Frontal cortex (tissue), 3 donors: ENCODE measurements at regions not wholly inside any gene's neighbourhood (a gene's known extent, or its start where the extent isn't known, plus 50 kb on each side); places are given as distances from the start of the nearest gene placed in this dataset.

Experiments used
- DNase-seq, 2 donors: peaks; one replicate each; pipeline ENCODE4 v3.0.0; 2012; ENCODE audit warnings: low spot score in 2 of 2
- FAIRE-seq: peaks from 2 replicates; lab custom pipeline; 2012; peaks lifted over from hg19 to GRCh38; lab: Jason Lieb, UNC
- donor health status: control.
- donor health status: control.
- donor health status: control.

DNA sequence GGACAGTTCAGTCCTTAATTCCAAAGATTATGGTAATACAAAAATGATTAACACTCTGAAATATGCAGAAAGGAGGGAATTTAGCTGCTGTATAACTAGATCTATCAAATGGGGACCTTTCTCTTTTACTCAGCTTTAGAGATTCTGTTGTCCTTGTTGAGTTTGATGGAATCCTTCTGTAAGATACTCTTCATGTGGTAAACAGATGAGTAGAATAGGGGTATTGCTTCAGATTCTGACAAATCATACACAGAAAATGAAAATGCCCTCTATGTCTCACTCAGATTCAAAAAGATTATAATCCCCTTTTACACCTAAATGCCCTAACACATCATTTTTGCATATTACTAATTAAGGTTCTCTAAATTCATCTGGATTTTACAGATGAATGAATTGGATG, 50.7 kb downstream of the ARHGAP35 start:
- no peak for DNase-seq
- no peak for FAIRE-seq

DNA sequence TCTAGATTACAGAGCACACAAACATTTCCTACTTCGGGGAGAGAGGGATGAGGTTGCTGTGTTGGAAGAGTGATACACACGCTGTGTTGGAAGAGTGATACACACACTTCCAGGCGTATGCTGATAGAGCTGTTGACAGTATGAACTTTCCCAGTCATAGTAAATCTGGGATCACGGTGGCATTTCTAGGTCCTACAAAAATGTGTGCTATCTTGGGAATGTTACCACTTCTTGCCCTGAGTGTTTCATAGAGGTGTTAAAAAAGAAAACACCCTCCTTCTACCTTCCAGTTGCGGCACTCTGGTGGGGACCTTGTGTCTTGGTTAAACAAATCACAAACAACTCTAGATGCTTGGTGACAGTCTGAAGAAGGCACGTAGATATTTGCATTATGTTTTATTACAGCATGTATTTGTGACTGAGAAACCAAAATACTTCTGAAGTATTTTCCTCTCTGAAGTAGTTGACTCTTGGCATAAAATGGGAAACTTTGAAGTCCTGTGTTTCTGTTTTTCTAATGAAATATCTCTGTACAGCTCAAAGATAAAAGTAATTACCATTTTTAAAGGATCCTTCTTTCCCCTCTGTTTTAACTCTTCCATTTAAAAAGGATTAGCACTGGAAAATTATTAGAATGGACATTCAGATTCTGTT, 52.5 kb downstream of the ARHGAP35 start:
- FAIRE-seq = no peak
- DNase-seq = no peak

DNA sequence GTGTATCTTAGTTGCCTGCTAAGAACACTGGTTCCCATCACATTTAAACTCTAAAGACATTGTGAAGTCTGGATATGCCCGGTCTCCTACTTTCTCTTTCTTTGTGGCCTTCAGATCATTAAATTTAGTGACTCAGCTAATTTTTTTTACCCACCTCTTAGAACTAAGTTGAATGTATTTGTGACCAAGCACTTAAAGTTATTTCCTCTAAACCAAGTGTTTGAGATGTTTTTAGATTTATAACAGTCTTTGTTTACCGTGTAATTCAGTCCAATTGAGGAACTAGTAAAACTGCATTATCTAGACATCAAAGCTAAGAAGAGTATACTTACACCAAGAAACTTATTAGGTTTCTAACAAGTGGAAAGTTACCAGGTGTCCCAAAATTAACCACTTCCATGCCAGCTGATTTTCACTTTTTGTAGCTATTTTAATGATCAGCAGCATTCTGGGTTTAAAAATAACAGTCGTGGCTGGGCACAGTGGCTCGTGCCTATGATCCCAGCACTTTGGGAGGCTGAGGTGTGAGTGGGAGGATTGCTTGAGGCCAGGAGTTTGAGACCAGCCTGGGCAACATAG, 53.1 kb downstream of the ARHGAP35 start:
- no peak for DNase-seq
- FAIRE-seq = no peak

DNA sequence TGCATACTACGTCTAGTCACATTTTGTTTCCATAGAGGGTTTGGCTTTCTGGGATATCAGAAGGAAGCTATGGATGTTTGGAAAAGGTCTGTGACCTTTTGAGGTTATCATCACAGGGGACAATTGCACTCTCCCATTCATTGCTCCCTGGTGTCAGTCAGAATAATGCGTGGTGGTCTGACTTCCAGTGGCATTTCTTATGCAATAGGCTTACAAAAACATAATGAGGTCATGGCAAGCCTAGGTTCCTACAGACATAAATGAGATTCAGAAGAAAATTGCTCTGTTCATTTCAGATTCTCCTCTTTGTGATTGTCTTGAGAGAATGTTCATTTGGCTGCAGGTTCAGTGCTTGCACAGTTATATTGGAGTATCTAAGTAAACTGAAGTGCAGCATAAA, 54.6 kb downstream of the ARHGAP35 start:
- FAIRE-seq (no peak), DNase-seq (no peak)

DNA sequence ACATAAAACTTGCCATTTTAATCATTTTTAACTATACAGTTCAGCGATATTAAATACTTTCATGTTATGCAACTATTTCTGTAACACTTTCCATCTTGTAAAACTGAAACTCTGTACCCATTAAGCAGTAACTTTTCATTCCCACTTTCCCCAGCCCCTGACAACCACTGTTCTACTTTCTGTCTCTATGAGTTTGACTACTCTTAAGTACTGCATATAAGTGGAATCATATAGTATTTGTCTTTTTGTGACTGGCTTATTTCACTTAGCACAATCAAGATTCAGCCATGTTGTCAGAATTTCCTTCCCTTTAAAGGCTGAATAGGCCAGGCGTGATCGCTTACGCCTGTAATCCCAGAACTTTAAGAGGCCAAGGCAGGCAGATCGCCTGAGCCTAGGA, 56.2 kb downstream of the ARHGAP35 start:
- no peak for FAIRE-seq
- DNase-seq = no peak

DNA sequence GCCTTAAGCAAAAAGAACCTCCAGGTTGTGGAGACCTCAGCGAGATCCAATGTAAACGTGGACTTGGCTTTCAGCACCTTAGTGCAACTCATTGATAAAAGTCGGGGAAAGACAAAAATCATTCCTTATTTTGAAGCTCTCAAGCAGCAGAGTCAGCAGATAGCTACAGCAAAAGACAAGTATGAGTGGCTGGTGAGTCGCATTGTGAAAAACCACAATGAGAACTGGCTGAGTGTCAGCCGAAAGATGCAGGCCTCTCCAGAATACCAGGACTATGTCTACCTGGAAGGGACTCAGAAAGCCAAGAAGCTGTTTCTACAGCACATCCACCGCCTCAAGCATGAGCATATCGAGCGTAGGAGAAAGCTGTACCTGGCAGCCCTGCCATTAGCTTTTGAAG, 58.5 kb downstream of the ARHGAP35 start:
- FAIRE-seq (no peak), DNase-seq (no peak)

DNA sequence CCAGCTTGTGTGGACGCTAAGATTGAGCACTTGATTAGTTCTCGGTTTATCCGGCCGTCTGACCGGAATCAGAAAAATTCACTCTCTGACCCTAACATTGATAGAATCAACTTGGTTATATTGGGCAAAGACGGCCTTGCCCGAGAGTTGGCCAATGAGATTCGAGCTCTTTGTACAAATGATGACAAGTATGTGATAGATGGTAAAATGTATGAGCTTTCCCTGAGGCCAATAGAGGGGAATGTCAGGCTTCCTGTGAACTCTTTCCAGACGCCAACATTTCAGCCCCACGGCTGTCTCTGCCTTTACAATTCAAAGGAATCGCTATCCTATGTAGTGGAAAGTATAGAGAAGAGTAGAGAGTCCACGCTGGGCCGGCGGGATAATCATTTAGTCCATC, 59.6 kb downstream of the ARHGAP35 start:
- FAIRE-seq (no peak), DNase-seq (no peak)

DNA sequence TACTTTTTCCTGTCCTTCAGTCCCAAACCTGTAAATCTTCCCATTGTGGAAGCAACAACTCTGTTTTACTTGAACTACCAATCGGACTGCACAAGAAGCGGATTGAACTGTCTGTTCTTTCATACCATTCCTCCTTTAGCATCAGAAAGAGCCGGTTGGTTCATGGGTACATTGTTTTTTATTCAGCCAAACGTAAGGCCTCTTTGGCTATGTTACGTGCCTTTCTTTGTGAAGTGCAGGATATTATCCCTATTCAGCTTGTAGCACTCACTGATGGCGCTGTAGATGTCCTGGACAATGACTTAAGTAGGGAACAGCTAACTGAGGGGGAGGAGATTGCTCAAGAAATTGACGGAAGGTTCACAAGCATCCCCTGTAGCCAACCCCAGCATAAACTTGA, 60.3 kb downstream of the ARHGAP35 start:
- DNase-seq = no peak
- FAIRE-seq = no peak

DNA sequence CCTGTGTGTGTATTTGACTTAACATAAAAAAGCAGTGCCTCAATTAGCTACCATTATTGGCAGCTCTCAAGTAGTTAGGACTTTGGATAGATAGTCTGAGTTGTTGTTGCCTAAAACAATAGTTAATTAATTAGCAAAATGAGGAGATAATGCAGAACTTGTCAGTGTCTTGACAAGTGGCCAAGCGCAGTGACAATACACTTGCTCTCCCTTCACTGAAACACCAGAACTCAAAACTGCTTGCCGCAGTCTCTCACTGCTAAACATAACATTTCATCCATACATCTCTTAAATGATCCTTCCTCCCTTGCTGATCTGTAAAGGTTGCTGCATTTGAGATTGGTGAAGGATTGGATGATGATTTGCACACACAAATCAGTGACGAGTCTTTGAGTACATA, 61.7 kb downstream of the ARHGAP35 start:
- FAIRE-seq = no peak
- no peak for DNase-seq

DNA sequence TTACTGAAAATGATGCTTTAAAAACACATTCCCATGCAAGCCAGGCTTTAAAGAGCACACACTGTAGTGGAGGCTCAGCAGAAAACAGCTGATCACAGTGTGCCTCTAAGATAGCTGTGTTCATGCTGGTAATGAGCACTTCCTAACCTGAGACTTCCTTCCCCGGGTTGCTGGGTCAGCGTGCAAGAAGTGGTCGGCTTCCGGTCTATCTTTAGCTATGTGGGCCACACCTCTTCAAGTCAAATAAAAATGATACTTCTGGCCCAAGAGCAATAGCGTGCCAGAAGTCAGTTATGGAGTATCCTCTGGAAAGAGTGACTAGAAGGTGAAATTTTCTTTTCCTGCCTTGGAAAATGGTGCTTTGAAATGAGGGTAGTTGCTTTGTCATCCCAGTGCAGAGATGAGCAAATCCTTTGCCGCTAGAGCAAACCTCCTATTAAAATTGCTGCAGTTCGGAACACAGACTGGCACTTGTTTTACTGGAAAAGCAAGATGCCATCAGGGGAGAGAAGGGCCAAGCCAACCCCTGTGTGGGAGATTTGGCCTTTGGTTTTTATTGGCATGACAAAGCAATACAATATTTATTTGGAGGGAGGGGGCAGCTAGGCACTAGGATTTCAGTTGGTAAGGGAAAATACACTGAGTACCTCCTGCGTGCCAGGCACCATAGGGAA, 64.2 kb downstream of the ARHGAP35 start:
- no peak for DNase-seq
- FAIRE-seq = no peak

DNA sequence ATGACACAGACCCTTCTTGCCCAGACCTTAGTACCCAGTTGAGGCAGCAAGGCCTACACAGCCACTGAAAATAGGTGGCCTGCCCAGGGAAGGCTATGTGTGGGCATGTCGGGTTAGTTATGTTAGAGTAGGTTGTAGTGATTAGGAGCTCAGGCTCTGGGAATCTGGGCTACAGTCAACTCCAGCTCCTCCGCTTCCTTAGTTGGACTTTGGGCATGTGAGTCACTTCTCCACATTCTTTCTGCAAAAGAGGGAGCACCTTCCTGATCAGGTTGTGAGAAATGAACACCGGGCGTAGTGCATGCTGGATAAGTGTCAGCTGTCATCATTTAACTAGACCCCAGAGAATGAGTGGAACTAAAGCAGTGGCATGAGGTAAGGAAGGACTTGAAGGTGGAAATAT, 64.8 kb downstream of the ARHGAP35 start:
- DNase-seq (no peak), FAIRE-seq (no peak)

DNA sequence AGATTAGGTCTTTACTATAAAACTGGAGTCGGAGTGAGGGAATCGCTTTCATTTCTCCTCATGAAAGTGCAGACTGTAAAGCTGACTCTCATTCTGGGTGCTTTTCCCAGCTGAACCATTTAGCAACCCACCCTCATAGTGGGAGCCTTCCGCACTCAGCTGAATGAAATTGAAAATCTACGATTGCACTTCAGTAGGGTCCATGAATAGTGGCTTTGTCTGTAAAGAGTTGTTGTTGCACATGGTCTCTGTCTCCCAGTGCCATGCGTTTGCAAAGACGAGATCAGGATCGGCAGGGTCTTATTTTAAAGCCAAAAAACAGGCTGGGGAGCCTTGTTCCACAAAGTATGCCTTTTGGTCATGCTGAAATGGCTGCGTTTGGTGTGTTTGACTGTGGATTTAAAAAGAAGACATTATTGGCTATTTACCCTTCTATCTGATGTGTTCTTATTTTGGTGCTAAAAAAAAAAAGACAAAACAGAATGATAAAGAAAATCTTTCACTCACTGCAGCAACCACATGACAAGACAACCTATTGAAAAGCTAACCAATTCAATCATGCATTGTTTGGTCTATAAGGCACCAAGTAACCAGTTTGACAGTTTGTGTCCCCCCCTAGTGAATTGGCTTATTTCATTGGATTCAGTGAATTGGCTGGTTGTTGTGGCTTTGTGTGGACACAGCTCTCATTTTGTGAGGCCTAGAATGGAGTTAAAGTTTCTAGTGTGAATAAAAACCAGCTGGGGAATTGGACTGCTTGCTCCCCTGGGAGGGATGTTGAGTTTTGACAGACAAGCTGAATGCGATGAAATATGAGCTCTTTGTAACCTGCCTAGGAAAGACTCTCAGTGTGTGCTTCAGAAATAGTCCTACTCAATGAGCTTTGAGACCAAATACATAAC, 65.6 kb downstream of the ARHGAP35 start:
- peak; percentile 49 for FAIRE-seq
- DNase-seq = peak in 1 of 2 donors; percentile 24

DNA sequence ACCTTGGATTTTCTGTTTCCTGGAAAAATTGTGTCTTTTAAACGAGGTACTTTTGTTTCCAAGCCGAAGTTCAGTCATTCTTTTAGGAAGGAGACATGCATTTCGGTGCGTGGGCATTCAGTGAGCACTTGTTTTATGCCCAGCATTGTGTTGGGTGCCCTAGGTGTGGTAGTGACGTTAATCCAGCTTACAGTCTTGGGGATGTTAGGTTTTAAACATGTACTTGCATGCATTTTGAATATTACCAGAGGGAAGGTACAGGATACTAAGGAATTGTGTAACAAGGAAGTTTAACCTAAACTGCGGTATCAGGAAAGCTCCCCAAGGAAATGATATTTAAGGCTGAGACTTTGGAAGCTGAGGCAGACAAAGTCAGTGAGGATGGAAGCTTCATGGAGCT, 66.3 kb downstream of the ARHGAP35 start:
- no peak for FAIRE-seq

DNA sequence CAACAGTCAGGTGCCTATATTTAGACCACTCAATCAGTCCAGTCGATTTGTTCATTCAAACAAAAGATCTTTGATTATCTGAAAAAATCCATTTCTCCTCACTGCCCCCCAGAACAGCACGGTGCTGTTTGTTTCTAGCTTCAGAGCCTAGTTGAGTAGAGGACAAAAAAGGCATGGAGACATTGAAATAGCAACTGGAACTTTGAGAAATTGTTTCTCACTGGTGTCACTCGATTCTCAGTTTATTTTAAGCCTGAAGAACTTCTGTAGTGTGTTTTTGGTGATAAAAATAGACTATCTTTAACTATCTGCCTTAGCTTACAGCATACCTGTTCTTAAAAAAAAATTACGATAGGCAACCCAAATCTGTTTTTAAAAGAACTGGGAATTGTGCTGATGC, 67.1 kb downstream of the ARHGAP35 start:
- DNase-seq (no peak), FAIRE-seq (no peak)

More for the DNA sequence above, 66.3 kb downstream of the ARHGAP35 start:
- DNase-seq = no peak

DNA sequence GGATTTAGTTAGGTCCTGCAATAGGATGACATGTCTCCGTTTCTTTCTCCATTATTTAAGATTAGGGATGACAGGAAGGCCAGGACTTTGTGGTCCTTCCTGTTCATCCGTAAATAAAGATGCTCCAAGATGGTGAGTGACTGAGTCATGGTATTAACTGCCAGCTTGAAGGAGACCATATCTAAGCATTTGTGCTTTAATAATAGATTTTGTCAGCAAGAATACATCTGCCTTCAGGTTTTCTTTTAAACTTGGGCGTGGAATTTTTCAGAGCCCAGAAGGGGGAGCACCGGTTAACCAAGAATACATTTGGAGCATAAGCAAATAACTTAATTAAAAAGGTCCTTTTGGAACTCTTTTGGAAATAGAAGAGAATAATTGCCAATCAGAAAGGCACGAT, 68.2 kb downstream of the ARHGAP35 start:
- FAIRE-seq = no peak

DNA sequence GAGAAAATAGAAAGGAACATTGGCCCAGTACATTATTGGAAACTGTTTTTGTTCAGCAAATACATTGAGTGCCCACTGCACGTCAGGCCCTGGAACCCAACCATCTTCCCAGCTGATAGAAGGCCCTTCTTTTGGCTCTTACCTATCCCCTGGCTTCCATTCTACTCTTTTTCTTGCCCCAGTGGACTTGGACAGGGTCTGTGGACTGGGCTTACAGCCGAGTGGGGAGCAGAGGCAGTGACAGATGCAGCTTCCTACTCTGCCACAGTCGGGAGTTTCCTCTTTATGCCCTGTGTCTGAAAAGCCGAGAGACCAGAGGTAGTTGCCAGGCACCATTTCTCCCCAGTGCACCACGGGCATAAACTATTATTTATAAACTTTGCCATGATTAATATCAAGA, 70.4 kb downstream of the ARHGAP35 start:
- FAIRE-seq (no peak), DNase-seq (no peak)

More for the DNA sequence above, 68.2 kb downstream of the ARHGAP35 start:
- no peak for DNase-seq

DNA sequence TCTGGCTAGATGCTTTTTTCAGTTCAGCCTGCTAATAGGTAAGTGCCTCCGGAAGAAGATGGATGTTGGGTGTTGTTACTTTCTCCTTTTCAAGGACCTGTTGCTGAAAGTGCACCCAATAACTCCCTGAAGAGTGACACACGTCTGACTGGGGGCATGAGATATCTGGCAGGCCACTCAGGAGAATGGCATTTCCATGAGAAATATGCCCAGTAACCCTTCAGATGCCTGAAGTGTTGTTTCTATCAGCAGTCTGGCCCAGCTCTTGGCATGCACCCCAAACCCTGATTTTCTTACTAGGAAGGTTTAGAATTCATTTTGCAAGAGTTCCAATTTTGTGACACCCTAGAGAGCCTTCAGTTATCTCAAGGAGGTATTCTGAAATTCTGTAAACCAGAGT, 71.5 kb downstream of the ARHGAP35 start:
- FAIRE-seq = no peak

DNA sequence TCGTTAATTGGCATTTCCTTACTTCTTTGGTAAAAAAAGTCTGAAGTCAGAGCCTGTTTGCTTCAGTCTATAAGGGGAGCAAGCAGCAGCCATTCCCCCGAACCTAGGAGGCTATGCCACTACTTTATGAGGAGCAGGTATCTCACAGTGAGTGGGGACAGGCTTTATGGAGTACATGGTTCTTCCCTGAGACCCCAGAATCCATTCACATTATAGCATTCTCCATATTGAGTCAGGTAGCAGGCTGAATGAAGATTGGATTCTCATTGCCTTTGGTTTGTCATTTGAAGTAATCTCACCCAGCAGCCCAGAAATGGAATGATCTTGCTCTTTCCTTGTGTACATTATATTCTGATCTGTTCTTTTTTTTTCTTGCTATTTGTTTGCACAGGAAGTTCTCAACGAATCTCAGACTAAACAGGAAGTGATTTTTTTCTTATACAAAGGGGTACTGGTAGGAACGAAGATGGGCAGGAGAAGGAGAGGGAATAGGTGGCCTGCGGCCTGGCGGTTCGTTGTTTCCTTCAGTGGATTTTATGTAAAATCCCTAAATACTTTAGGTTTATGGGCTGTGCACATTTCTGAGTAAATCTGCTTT, 74.4 kb downstream of the ARHGAP35 start:
- FAIRE-seq (no peak), DNase-seq (no peak)

More for the DNA sequence above, 71.5 kb downstream of the ARHGAP35 start:
- DNase-seq = no peak

DNA sequence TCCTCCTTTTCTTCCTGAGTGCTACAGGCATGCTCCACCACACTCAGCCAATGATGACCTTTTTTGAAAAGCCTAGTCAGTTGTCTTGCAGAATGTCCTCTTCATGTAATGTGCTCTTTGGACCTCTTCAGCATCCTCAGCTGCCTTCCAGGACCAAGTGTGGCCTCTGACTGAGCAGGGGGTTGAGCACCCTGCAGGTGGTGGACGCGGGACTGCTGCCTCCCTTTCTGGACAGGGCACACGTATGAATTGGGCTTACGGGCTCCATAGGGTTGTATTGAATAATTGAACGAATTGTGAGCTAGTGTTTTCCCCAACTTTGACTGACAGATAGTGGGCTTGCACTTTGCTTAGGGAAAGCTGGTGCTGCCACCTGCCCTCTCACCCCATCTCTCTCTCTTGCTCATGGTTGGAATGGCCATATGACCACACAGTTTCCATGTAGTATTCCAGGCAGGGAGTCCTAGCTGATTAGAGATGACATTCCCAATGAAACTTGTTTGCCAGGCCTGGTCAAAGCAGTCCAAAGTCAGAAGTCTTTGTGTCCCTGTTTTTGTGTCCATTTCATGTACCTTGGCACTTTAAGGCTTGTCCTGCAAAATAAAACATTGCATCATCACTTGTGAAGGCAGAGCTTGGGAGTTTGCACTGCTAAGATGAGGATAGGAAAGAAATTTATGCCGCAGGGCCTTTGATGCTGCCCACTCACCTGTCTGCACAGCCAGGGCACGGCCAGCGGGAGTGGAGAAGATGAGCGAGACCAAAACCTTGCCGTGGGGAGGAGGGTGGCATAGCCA, 76.3 kb upstream of the NPAS1 start:
- no peak for FAIRE-seq
- no peak for DNase-seq
